H1 (cell line): ENCODE measurements at regions not wholly inside any gene's neighbourhood (a gene's known extent, or its start where the extent isn't known, plus 50 kb on each side); places are given as distances from the start of the nearest gene placed in this dataset.

Experiments
- CTCF ChIA-PET: fragments of 300-600 bp; sonication (Branson Sonifier 250); formaldehyde crosslinking; loops from one replicate; lab custom pipeline; 2021; ENCODE audit not compliant: partially characterized antibody; lab: Charles Lee
- POLR2A ChIA-PET: fragments of 300-600 bp; sonication (Branson Sonifier 250); formaldehyde crosslinking; loops from one replicate; lab custom pipeline; 2021; ENCODE audit warnings: inconsistent platforms; ENCODE audit not compliant: partially characterized antibody; lab: Charles Lee
- DNase-seq, 2 experiments: peaks; one replicate each; pipeline versions ENCODE4 v3.0.0 to v3.0.0-alpha.2; 2010 to 2022; ENCODE audit warnings: low spot score in 2 of 2, low read depth in 1 of 2, mixed read lengths in 1 of 2
- FAIRE-seq: peaks from 2 replicates; lab custom pipeline; 2011; peaks lifted over from hg19 to GRCh38; lab: Jason Lieb, UNC
- H2AFZ ChIP-seq: 2 replicates; pipeline ENCODE4 v1.8.1; 2012; ENCODE audit warnings: low read length, inconsistent platforms
- H2AK5ac ChIP-seq: 2 replicates; pipeline ENCODE4 v1.6.1; 2013; ENCODE audit warnings: low read depth, low read length
- H2BK120ac ChIP-seq: replicated peaks from 2 replicates; pipeline ENCODE3; 2013; ENCODE audit warnings: low read depth, low read length, inconsistent platforms
- H2BK12ac ChIP-seq: 2 replicates; pipeline ENCODE4 v1.6.1; 2013; ENCODE audit warnings: low read depth, low read length
- H2BK15ac ChIP-seq: 2 replicates; pipeline ENCODE4 v1.6.1; 2013; ENCODE audit warnings: low read length
- H2BK20ac ChIP-seq: 2 replicates; pipeline ENCODE4 v1.6.1; 2013; ENCODE audit warnings: low read length
- H2BK5ac ChIP-seq: 2 replicates; pipeline ENCODE4 v1.6.1; 2013; ENCODE audit warnings: low read depth, low read length
- H3K14ac ChIP-seq: 2 replicates; pipeline ENCODE4 v1.6.1; 2013; ENCODE audit warnings: inconsistent platforms; ENCODE audit not compliant: insufficient read length
- H3K18ac ChIP-seq: 2 replicates; pipeline ENCODE4 v1.6.1; 2013; ENCODE audit warnings: low read length; ENCODE audit errors: extremely low read depth
- H3K23ac ChIP-seq: 2 replicates; pipeline ENCODE4 v1.6.1; 2013; ENCODE audit warnings: inconsistent platforms; ENCODE audit not compliant: insufficient read length
- H3K23me2 ChIP-seq: 2 replicates; pipeline ENCODE4 v1.6.1; 2013; ENCODE audit warnings: low read depth, low read length
- H3K27ac ChIP-seq: 2 replicates; pipeline ENCODE4 v1.6.1; 2011; ENCODE audit warnings: low read depth, low read length, inconsistent platforms
- H3K27me3 ChIP-seq, 4 experiments: replicated peaks in 1 of 4; 1 replicate in 1 of 4; 2 replicates in 3 of 4; pipeline versions ENCODE4 v1.6.1 to v1.8.1; 2011 to 2013; ENCODE audit warnings: low read length in 3 of 4, mild to moderate bottlenecking in 3 of 4, inconsistent platforms in 2 of 4, mixed read lengths in 2 of 4, moderate library complexity in 1 of 4; ENCODE audit not compliant: control insufficient read depth in 3 of 4, insufficient read depth in 3 of 4; ENCODE audit errors: extremely low read depth in 1 of 4
- H3K36me3 ChIP-seq, 4 experiments: 2 replicates each; pipeline versions ENCODE4 v1.6.1 to v1.8.1; 2011 to 2013; ENCODE audit warnings: mild to moderate bottlenecking in 4 of 4, low read length in 3 of 4, moderate library complexity in 2 of 4, control low read depth in 1 of 4, inconsistent platforms in 1 of 4; ENCODE audit not compliant: insufficient read depth in 4 of 4, control insufficient read depth in 2 of 4
- H3K4ac ChIP-seq: replicated peaks from 2 replicates; pipeline ENCODE3; 2013; ENCODE audit warnings: low read length, low read depth, mixed read lengths, inconsistent platforms; ENCODE audit not compliant: insufficient read length
- H3K4me1 ChIP-seq, 4 experiments: replicated peaks in 1 of 4; 1 replicate in 1 of 4; 2 replicates in 3 of 4; pipeline versions ENCODE4 v1.6.1 to v1.8.1; 2011 to 2013; ENCODE audit warnings: low read length in 3 of 4, inconsistent platforms in 2 of 4, mixed read lengths in 1 of 4; ENCODE audit not compliant: insufficient read depth in 4 of 4, control insufficient read depth in 3 of 4
- H3K4me2 ChIP-seq, 2 experiments: 2 replicates each; pipeline versions ENCODE4 v1.6.1 to v1.8.1; 2011 to 2013; ENCODE audit warnings: low read depth in 2 of 2, low read length in 2 of 2, control low read depth in 1 of 2, inconsistent platforms in 1 of 2, mild to moderate bottlenecking in 1 of 2; ENCODE audit not compliant: insufficient read depth in 1 of 2
- H3K4me3 ChIP-seq, 4 experiments: fragments of 200-600, 300-600 bp in 1 of 4; sonication (generic), shearing (Covaris generic), sonication (Bioruptor Twin) in 1 of 4; 2 replicates each; pipeline versions ENCODE4 v1.5.1 to v1.8.1; 2011 to 2016; ENCODE audit warnings: low read length in 4 of 4, low read depth in 3 of 4, control low read depth in 2 of 4, inconsistent platforms in 2 of 4, mild to moderate bottlenecking in 2 of 4, mixed read lengths in 1 of 4, moderate library complexity in 1 of 4; ENCODE audit not compliant: insufficient read depth in 2 of 4; ENCODE audit errors: extremely low read depth in 1 of 4
- H3K56ac ChIP-seq: replicated peaks from 2 replicates; pipeline ENCODE3; 2013; ENCODE audit warnings: low read depth, mild to moderate bottlenecking, mixed read lengths, low read length, inconsistent platforms; ENCODE audit not compliant: insufficient read length
- H3K79me1 ChIP-seq: 2 replicates; pipeline ENCODE4 v1.6.1; 2013; ENCODE audit warnings: low read depth, low read length, control low read depth
- H3K79me2 ChIP-seq, 2 experiments: 2 replicates each; pipeline versions ENCODE4 v1.6.1 to v1.8.1; 2012 to 2013; ENCODE audit warnings: low read length in 2 of 2, mild to moderate bottlenecking in 2 of 2, inconsistent platforms in 1 of 2; ENCODE audit not compliant: insufficient read depth in 2 of 2, control insufficient read depth in 1 of 2
- H3K9ac ChIP-seq, 4 experiments: replicated peaks in 1 of 4; 1 replicate in 1 of 4; 2 replicates in 3 of 4; pipeline versions ENCODE4 v1.6.1 to v1.8.1; 2011 to 2013; ENCODE audit warnings: low read depth in 3 of 4, low read length in 3 of 4, control low read depth in 2 of 4, mild to moderate bottlenecking in 2 of 4, moderate library complexity in 2 of 4, inconsistent platforms in 1 of 4; ENCODE audit errors: extremely low read depth in 1 of 4
- H3K9me3 ChIP-seq, 2 experiments: 2 replicates each; pipeline versions ENCODE4 v1.6.1 to v1.8.1; 2012 to 2013; ENCODE audit warnings: mild to moderate bottlenecking in 2 of 2, moderate library complexity in 2 of 2, control low read depth in 1 of 2, inconsistent platforms in 1 of 2, low read depth in 1 of 2, low read length in 1 of 2, mixed read lengths in 1 of 2; ENCODE audit not compliant: insufficient read depth in 2 of 2
- H4K20me1 ChIP-seq, 2 experiments: replicated peaks in 1 of 2; 2 replicates each; pipeline versions ENCODE3 to v1.8.1; 2011 to 2013; ENCODE audit warnings: inconsistent platforms in 2 of 2, low read length in 2 of 2, mild to moderate bottlenecking in 1 of 2; ENCODE audit not compliant: insufficient read depth in 2 of 2, control insufficient read depth in 1 of 2
- H4K5ac ChIP-seq: 2 replicates; pipeline ENCODE4 v1.6.1; 2013; ENCODE audit warnings: low read length, low read depth, mixed read lengths, inconsistent platforms; ENCODE audit not compliant: insufficient read length
- H4K8ac ChIP-seq: 2 replicates; pipeline ENCODE4 v1.8.0; 2013; ENCODE audit warnings: mild to moderate bottlenecking, moderate library complexity, low read length, inconsistent platforms; ENCODE audit not compliant: insufficient read depth; ENCODE audit errors: extremely low read depth
- H4K91ac ChIP-seq: replicated peaks from 2 replicates; pipeline ENCODE3; 2013; ENCODE audit warnings: low read length, mixed read lengths, inconsistent platforms; ENCODE audit not compliant: insufficient read length
- WGBS, 2 experiments: shearing (Covaris generic) in 1 of 2; methylation state at CpG; one replicate each; pipeline versions ENCODE4 v1.1.6 to v1.1.7; 2013 to 2015; ENCODE audit warnings: low lambda C conversion rate in 2 of 2, mixed read lengths in 2 of 2, inconsistent platforms in 1 of 2, low coverage in 1 of 2, missing lambda C conversion rate in 1 of 2; ENCODE audit not compliant: insufficient replicate concordance in 2 of 2, insufficient coverage in 1 of 2, insufficient read length in 1 of 2; ENCODE audit errors: extremely low coverage in 1 of 2, missing lambda C conversion rate in 1 of 2; 5-methylcytosine and 5-hydroxymethylcytosine counted together

GRCh38 chr2:85956646-85957039, 67.9 kb upstream of the ST3GAL5 start:
- Histone ChIP-seq H3K79me1 (no peaks in the 10 kb centered on the region), H4K20me1 (no peaks in the 10 kb centered on the region), H3K4me1 (peaks cover 0 to 7% (median 5%) of the 10 kb centered on the region in 4 experiments; a peak in 3 of 7 replicates), H3K18ac (no peak overlapping the region), H3K4me2 (no peak overlapping the region), H2BK12ac (no peak overlapping the region), H2AFZ (0 out of 2 replicates have a peak overlapping the region, but pooled peaks have one; percentile 40), H3K23me2 (no peaks in the 10 kb centered on the region), H3K36me3 (no peaks in the 10 kb centered on the region), H2BK5ac (no peak overlapping the region), H4K91ac (no peak overlapping the region), H3K4ac (no peak overlapping the region), H3K9me3 (peaks cover 5 to 11% of the 10 kb centered on the region in 2 experiments; a peak in 1 of 4 replicates), H3K14ac (no peak overlapping the region), H3K56ac (no peak overlapping the region), H3K79me2 (no peaks in the 10 kb centered on the region), H2BK120ac (no peak overlapping the region), H4K5ac (no peak overlapping the region), H3K9ac (no peak overlapping the region), H4K8ac (no peak overlapping the region), H2BK15ac (no peak overlapping the region), H2AK5ac (no peak overlapping the region), H2BK20ac (no peak overlapping the region), H3K27me3 (no peaks in the 10 kb centered on the region), H3K27ac (no peak overlapping the region), H3K4me3 (no peak overlapping the region), H3K23ac (no peak overlapping the region)
- FAIRE-seq: no peak
- DNase-seq: no peak
- ChIA-PET POLR2A (no interaction called here), CTCF (interaction anchor here (1.0 kb wide), 1 partner anchor 10 kb away, joined by 3 read pairs; no protein-coding TSS in a partner anchor)
- WGBS, 2 experiments: 72% methylated on average over 4 of the region's 4 CpGs; no CpG with 5 or more reads in 1 of the 2 experiments
